ENCODE measurements at regions not wholly inside any gene's neighbourhood (a gene's known extent, or its start where the extent isn't known, plus 50 kb on each side); places are given as distances from the start of the nearest gene placed in this dataset.

GRCh38 chr14:30309405-30309804 is 249.6 kb upstream of the G2E3 start:
- no peaks in the 10 kb centered on the region for H3K36me3 ChIP-seq
- H3K4me3 ChIP-seq, result no peak overlapping the region
- H3K27ac ChIP-seq, result no peak overlapping the region
- H3K4me1 ChIP-seq, result no peaks in the 10 kb centered on the region
- no peaks in the 10 kb centered on the region for H3K27me3 ChIP-seq
- H3K9me3 ChIP-seq, result no peaks in the 10 kb centered on the region
- intact Hi-C loops (cut with DNase I), result no loop called here
- no peak for DNase-seq
- WGBS (ENCODE audit: insufficient coverage, low coverage, low lambda C conversion rate, missing lambda C conversion rate), result 35% methylated on average over 2 of the region's 2 CpGs
- TF ChIP-seq CTCF (IDR thresholded peaks at IDR 0.05) (no peak), POLR2A (IDR thresholded peaks at IDR 0.05) (no peak)
- ATAC-seq, result no peak

DNA sequence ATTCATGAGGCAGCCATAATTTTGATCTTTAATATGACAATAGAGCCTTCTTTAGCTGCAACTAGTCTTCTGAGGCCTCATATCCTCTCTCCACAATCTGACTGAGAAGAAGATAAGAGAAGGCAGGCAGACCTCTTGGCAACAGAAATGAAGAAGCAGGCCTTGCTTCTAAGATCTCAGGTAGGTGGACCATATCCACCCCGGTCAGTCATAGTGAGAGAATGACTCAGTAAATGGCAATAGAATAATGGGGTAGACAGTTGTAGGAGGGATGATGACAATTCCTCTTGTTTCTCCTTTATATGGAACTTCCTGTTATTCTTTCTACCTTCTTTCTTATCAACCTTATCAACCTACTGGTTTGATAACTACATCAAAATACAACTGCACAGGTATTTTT is 246.7 kb upstream of the G2E3 start:
- no peak for TF ChIP-seq POLR2A (IDR thresholded peaks at IDR 0.05)
- TF ChIP-seq CTCF (IDR thresholded peaks at IDR 0.05), result no peak
- intact Hi-C loops (cut with DNase I), result no loop called here
- Histone ChIP-seq H3K36me3 (no peaks in the 10 kb centered on the region), H3K27ac (no peak overlapping the region), H3K27me3 (no peaks in the 10 kb centered on the region), H3K4me3 (no peak overlapping the region), H3K9me3 (no peaks in the 10 kb centered on the region), H3K4me1 (no peaks in the 10 kb centered on the region)
- DNase-seq, result no peak
- WGBS (ENCODE audit: insufficient coverage, low coverage, low lambda C conversion rate, missing lambda C conversion rate), result 58% methylated on average over 1 of the region's 1 CpG
- ATAC-seq, result no peak

DNA sequence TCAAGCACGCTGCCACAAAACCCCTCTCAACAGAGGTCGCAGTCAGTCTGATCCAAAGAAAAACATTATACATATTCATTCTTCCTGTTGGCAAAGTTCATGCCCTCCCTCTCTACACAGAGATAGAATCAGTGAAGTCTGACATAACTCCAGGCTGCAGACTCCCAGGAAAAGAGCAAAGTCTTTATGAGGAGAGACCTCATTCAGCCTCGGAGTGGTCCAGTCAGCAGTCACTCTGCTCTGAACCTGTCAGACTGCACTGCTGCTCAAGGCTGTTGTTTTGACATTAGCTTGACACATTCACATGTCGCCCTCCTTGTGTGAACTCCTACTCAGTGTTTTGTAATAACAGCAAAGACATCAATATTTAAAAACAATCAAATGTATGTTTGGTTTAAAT is 241.2 kb upstream of the G2E3 start:
- no peak for ATAC-seq
- 31% methylated on average over 3 of the region's 4 CpGs for WGBS (ENCODE audit: insufficient coverage, low coverage, low lambda C conversion rate, missing lambda C conversion rate)
- no peak for DNase-seq
- Histone ChIP-seq H3K4me1 (no peaks in the 10 kb centered on the region), H3K27ac (no peak overlapping the region), H3K9me3 (no peaks in the 10 kb centered on the region), H3K4me3 (no peak overlapping the region), H3K27me3 (no peaks in the 10 kb centered on the region), H3K36me3 (no peaks in the 10 kb centered on the region)
- intact Hi-C loops (cut with DNase I), result no loop called here
- TF ChIP-seq POLR2A (IDR thresholded peaks at IDR 0.05), result no peak
- no peak for TF ChIP-seq CTCF (IDR thresholded peaks at IDR 0.05)

- ATAC-seq (no peak), DNase-seq (no peak)
- H3K9me3 ChIP-seq, result no peaks in the 10 kb centered on the region
- H3K27me3 ChIP-seq, result no peaks in the 10 kb centered on the region
- 42% methylated on average over 1 of the region's 1 CpG for WGBS (ENCODE audit: insufficient coverage, low coverage, low lambda C conversion rate, missing lambda C conversion rate)
- no peak overlapping the region for H3K4me3 ChIP-seq
- no peaks in the 10 kb centered on the region for H3K36me3 ChIP-seq
- no peak overlapping the region for H3K27ac ChIP-seq
- intact Hi-C loops (cut with DNase I), result no loop called here
- no peaks in the 10 kb centered on the region for H3K4me1 ChIP-seq
- TF ChIP-seq POLR2A (IDR thresholded peaks at IDR 0.05), result no peak
- no peak for TF ChIP-seq CTCF (IDR thresholded peaks at IDR 0.05)
These were observed 236.1 kb upstream of the G2E3 start for GRCh38 chr14:30322819-30323218.

- TF ChIP-seq POLR2A (IDR thresholded peaks at IDR 0.05) (no peak), CTCF (IDR thresholded peaks at IDR 0.05) (no peak)
- 69% methylated on average over 6 of the region's 6 CpGs for WGBS (ENCODE audit: insufficient coverage, low coverage, low lambda C conversion rate, missing lambda C conversion rate)
- intact Hi-C loops (cut with DNase I), result no loop called here
- Histone ChIP-seq H3K27me3 (no peaks in the 10 kb centered on the region), H3K4me3 (no peak overlapping the region), H3K4me1 (no peaks in the 10 kb centered on the region), H3K36me3 (no peaks in the 10 kb centered on the region), H3K9me3 (no peaks in the 10 kb centered on the region), H3K27ac (no peak overlapping the region)
- no peak for ATAC-seq
- DNase-seq, result no peak
These were observed 228.9 kb upstream of the G2E3 start for GRCh38 chr14:30330033-30330432.
